GOT3 (cell line): ENCODE measurements at regions not wholly inside any gene's neighbourhood (a gene's known extent, or its start where the extent isn't known, plus 50 kb on each side); places are given as distances from the start of the nearest gene placed in this dataset.

Experiments used
- DNase-seq: peaks from one replicate; lab custom pipeline; 2025; ENCODE audit warnings: mixed read lengths; lab: John Stamatoyannopoulos, UW

- no peak for DNase-seq
Measured at GRCh38 chr3:150094150-150094933, 123.6 kb upstream of the PFN2 start.

GRCh38 chr3:150091626-150092025 is 120.9 kb upstream of the PFN2 start:
- DNase-seq, result no peak

- DNase-seq, result no peak
Measured at GRCh38 chr3:150090877-150091276, 120.2 kb upstream of the PFN2 start.

- DNase-seq, result no peak
Measured at GRCh38 chr3:150090006-150090405, 119.3 kb upstream of the PFN2 start.

- DNase-seq, result no peak
Measured at GRCh38 chr3:150084128-150084527, 113.4 kb upstream of the PFN2 start.

- DNase-seq, result no peak
Measured at GRCh38 chr3:150083655-150084042, 113.0 kb upstream of the PFN2 start.

- no peak for DNase-seq
Measured at GRCh38 chr3:150082898-150083654, 112.4 kb upstream of the PFN2 start.

GRCh38 chr3:150081084-150081483 is 110.4 kb upstream of the PFN2 start:
- no peak for DNase-seq

GRCh38 chr3:150080058-150080730 is 109.5 kb upstream of the PFN2 start:
- no peak for DNase-seq

- no peak for DNase-seq
Measured at GRCh38 chr3:150079029-150079739, 108.5 kb upstream of the PFN2 start.

- DNase-seq, result no peak
Measured at GRCh38 chr3:150077581-150078247, 107.0 kb upstream of the PFN2 start.

GRCh38 chr3:150077107-150077506 is 106.4 kb upstream of the PFN2 start:
- DNase-seq, result no peak

GRCh38 chr3:150076443-150076842 is 105.7 kb upstream of the PFN2 start:
- no peak for DNase-seq

GRCh38 chr3:150075417-150075865 is 104.7 kb upstream of the PFN2 start:
- no peak for DNase-seq

- no peak for DNase-seq
Measured at GRCh38 chr3:150074697-150075416, 104.2 kb upstream of the PFN2 start.

- DNase-seq, result no peak
Measured at GRCh38 chr3:150074277-150074676, 103.6 kb upstream of the PFN2 start.

- DNase-seq, result no peak
Measured at GRCh38 chr3:150073513-150073912, 102.8 kb upstream of the PFN2 start.

- DNase-seq, result no peak
Measured at GRCh38 chr3:150073031-150073430, 102.3 kb upstream of the PFN2 start.

GRCh38 chr3:150072576-150072975 is 101.9 kb upstream of the PFN2 start:
- DNase-seq, result no peak

- DNase-seq, result no peak
Measured at GRCh38 chr3:150070271-150070670, 99.6 kb upstream of the PFN2 start.

GRCh38 chr3:150069633-150070032 is 98.9 kb upstream of the PFN2 start:
- DNase-seq, result no peak
